PFSK-1 (cell line): ENCODE measurements at regions not wholly inside any gene's neighbourhood (a gene's known extent, or its start where the extent isn't known, plus 50 kb on each side); places are given as distances from the start of the nearest gene placed in this dataset.

Source experiments
- POLR2AphosphoS5 ChIP-seq: IDR thresholded peaks from 2 replicates; pipeline ENCODE4 v1.6.1; 2012; ENCODE audit warnings: low read depth, mild to moderate bottlenecking, control low read depth, low read length, moderate library complexity
- REST ChIP-seq, 2 experiments: IDR thresholded peaks; 2 replicates each; pipeline versions ENCODE4 v1.6.1 to v1.8.0; 2011 to 2012; ENCODE audit warnings: low read depth in 2 of 2, low read length in 2 of 2, control low read depth in 1 of 2, inconsistent platforms in 1 of 2, mild to moderate bottlenecking in 1 of 2, moderate library complexity in 1 of 2; ENCODE audit not compliant: insufficient read depth in 1 of 2
- SIN3A ChIP-seq: IDR thresholded peaks from 2 replicates; pipeline ENCODE4 v1.6.1; 2012; ENCODE audit warnings: mild to moderate bottlenecking, low read length, moderate library complexity, borderline replicate concordance; ENCODE audit not compliant: insufficient read depth
- TAF1 ChIP-seq: IDR thresholded peaks from 2 replicates; pipeline ENCODE4 v1.6.1; 2012; ENCODE audit warnings: low read length, control low read depth, borderline replicate concordance; ENCODE audit not compliant: insufficient read depth

- TF ChIP-seq TAF1: no peak
- TF ChIP-seq SIN3A: no peak
- no peak for TF ChIP-seq POLR2AphosphoS5
- TF ChIP-seq REST (IDR thresholded peaks at IDR 0.05; ENCODE audit: insufficient read depth in 1 of 2, low read depth in 2 of 2, low read length in 2 of 2): no peak
These were observed 301.3 kb upstream of the IRX4 start for GRCh38 chr5:2184026-2184366.
